Glutamatergic neuron (in vitro differentiated cells): ENCODE measurements at regions not wholly inside any gene's neighbourhood (a gene's known extent, or its start where the extent isn't known, plus 50 kb on each side); places are given as distances from the start of the nearest gene placed in this dataset.

Source experiments
- DNase-seq: peaks from one replicate; pipeline ENCODE4 v3.0.0; 2022
- H3K27ac Mint-ChIP-seq: one replicate; pipeline ENCODE4 v1.8.0; 2020; ENCODE audit warnings: mild to moderate bottlenecking, mixed read lengths, inconsistent platforms; ENCODE audit not compliant: unreplicated experiment
- H3K27me3 Mint-ChIP-seq: one replicate; pipeline ENCODE4 v1.8.0; 2020; ENCODE audit warnings: mild to moderate bottlenecking, moderate library complexity, mixed read lengths, inconsistent platforms; ENCODE audit not compliant: unreplicated experiment
- H3K36me3 Mint-ChIP-seq: one replicate; pipeline ENCODE4 v1.8.0; 2020; ENCODE audit warnings: mild to moderate bottlenecking, mixed read lengths, inconsistent platforms; ENCODE audit not compliant: unreplicated experiment
- H3K4me1 Mint-ChIP-seq: one replicate; pipeline ENCODE4 v1.8.0; 2020; ENCODE audit warnings: mild to moderate bottlenecking, low read depth, mixed read lengths, inconsistent platforms; ENCODE audit not compliant: unreplicated experiment
- H3K4me3 Mint-ChIP-seq: one replicate; pipeline ENCODE4 v1.8.0; 2020; ENCODE audit warnings: mild to moderate bottlenecking, mixed read lengths, inconsistent platforms; ENCODE audit not compliant: unreplicated experiment
- H3K9me3 Mint-ChIP-seq: one replicate; pipeline ENCODE4 v1.8.0; 2020; ENCODE audit warnings: mild to moderate bottlenecking, moderate library complexity, mixed read lengths, inconsistent platforms; ENCODE audit not compliant: unreplicated experiment
- TF ChIP-seq, protein P1 (sequence below): fragments of 200-600 bp; sonication (generic); IDR thresholded peaks from one replicate; pipeline ENCODE4 v1.5.0; 2021; ENCODE audit not compliant: partially characterized antibody, unreplicated experiment

GRCh38 chr2:122635686-122636085 lies 880.2 kb downstream of the TSN start:
- TF ChIP-seq, protein P1, sequence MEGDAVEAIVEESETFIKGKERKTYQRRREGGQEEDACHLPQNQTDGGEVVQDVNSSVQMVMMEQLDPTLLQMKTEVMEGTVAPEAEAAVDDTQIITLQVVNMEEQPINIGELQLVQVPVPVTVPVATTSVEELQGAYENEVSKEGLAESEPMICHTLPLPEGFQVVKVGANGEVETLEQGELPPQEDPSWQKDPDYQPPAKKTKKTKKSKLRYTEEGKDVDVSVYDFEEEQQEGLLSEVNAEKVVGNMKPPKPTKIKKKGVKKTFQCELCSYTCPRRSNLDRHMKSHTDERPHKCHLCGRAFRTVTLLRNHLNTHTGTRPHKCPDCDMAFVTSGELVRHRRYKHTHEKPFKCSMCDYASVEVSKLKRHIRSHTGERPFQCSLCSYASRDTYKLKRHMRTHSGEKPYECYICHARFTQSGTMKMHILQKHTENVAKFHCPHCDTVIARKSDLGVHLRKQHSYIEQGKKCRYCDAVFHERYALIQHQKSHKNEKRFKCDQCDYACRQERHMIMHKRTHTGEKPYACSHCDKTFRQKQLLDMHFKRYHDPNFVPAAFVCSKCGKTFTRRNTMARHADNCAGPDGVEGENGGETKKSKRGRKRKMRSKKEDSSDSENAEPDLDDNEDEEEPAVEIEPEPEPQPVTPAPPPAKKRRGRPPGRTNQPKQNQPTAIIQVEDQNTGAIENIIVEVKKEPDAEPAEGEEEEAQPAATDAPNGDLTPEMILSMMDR = no peak
- Mint-ChIP-seq H3K4me1 (no peaks in the 10 kb centered on the region), H3K36me3 (no peaks in the 10 kb centered on the region), H3K27ac (no peak overlapping the region), H3K4me3 (no peak overlapping the region), H3K9me3 (no peaks in the 10 kb centered on the region), H3K27me3 (no peaks in the 10 kb centered on the region)
- no peak for DNase-seq

DNA sequence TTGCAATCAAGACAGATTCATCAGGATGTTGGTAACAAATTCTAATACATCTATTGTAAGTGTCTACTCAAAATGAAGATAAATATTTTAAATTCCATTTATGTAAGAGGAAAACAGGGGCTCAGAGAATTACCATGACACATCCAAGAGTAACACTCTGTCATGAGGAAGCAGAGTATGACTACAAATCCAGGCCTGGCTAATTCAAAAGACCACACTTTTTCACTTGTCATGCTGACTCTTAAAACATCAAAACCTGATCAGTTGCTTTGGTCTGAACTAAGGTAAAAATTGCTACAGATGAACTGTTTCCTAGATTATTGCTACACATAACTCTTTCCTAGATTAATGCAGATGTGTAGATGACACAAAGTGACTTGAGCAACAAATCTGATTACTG lies 880.6 kb downstream of the TSN start:
- Mint-ChIP-seq H3K4me3 (no peak overlapping the region), H3K27ac (no peak overlapping the region), H3K4me1 (no peaks in the 10 kb centered on the region), H3K27me3 (no peaks in the 10 kb centered on the region), H3K9me3 (no peaks in the 10 kb centered on the region), H3K36me3 (no peaks in the 10 kb centered on the region)
- TF ChIP-seq, protein P1 = no peak
- DNase-seq = no peak

DNA sequence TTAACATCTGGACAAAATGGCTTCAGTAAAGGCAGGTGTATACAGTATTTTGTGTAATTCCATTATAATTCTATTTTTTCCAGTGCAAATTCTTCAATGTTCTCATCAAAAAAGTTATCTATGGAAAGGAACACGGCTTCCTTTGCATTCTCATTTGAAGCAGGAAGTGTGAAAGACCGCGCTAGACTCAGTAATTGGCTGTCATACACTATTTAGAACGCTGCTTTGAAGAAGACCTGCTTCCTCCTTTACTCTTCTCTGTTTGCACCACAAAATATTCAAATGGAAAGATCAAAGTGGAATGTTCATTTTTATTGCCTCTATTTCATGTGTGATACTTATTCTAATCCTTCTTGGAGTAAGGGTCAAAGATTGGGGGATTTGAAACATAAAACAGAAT lies 883.7 kb downstream of the TSN start:
- no peaks in the 10 kb centered on the region for H3K36me3 Mint-ChIP-seq
- no peaks in the 10 kb centered on the region for H3K27me3 Mint-ChIP-seq
- no peak for DNase-seq
- H3K4me1 Mint-ChIP-seq = no peaks in the 10 kb centered on the region
- H3K27ac Mint-ChIP-seq = no peak overlapping the region
- no peak overlapping the region for H3K4me3 Mint-ChIP-seq
- TF ChIP-seq, protein P1 = no peak
- H3K9me3 Mint-ChIP-seq = no peaks in the 10 kb centered on the region

DNA sequence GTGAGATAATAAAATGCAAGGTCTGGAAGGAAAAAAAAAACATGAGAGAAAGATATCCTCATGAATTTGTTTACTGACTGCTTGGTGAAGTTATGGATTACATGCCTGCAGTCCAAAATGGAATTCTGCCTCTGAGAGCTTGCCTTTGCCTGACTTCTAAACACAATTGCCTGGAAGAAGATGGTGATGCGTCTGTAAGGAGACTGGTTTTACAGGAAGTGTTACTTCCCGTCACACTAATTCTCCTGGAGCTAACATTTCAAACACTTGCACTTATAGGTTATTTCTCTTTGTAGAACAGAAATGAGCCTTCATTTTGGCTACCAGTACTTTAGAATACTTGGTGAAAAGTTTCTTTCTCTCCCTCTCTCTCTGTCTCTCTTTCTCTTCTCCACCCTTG lies 884.3 kb downstream of the TSN start:
- Mint-ChIP-seq H3K27ac (no peak overlapping the region), H3K4me1 (no peaks in the 10 kb centered on the region), H3K4me3 (no peak overlapping the region)

GRCh38 chr2:122643725-122644329 lies 888.4 kb downstream of the TSN start:
- no peak for DNase-seq

More for the DNA sequence above, 884.3 kb downstream of the TSN start:
- H3K9me3 Mint-ChIP-seq = no peaks in the 10 kb centered on the region
- TF ChIP-seq, protein P1 = no peak
- H3K27me3 Mint-ChIP-seq = no peaks in the 10 kb centered on the region
- no peak for DNase-seq
- no peaks in the 10 kb centered on the region for H3K36me3 Mint-ChIP-seq

More at GRCh38 chr2:122643725-122644329, 888.4 kb downstream of the TSN start:
- no peaks in the 10 kb centered on the region for H3K27me3 Mint-ChIP-seq
- no peak overlapping the region for H3K27ac Mint-ChIP-seq
- no peaks in the 10 kb centered on the region for H3K4me1 Mint-ChIP-seq
- TF ChIP-seq, protein P1 = no peak
- H3K9me3 Mint-ChIP-seq = no peaks in the 10 kb centered on the region
- no peak overlapping the region for H3K4me3 Mint-ChIP-seq
- H3K36me3 Mint-ChIP-seq = no peaks in the 10 kb centered on the region
